Stimulated activated naive CD4-positive, alpha-beta T cell (primary cell): ENCODE measurements at regions not wholly inside any gene's neighbourhood (a gene's known extent, or its start where the extent isn't known, plus 50 kb on each side); places are given as distances from the start of the nearest gene placed in this dataset.
A peak's percentile ranks its signal among the peaks of the same experiment; 100 is the strongest.

ENCODE experiments used
- DNase-seq, 6 experiments: peaks; one replicate each; lab custom pipeline; 2025; lab: John Stamatoyannopoulos, UW

DNA sequence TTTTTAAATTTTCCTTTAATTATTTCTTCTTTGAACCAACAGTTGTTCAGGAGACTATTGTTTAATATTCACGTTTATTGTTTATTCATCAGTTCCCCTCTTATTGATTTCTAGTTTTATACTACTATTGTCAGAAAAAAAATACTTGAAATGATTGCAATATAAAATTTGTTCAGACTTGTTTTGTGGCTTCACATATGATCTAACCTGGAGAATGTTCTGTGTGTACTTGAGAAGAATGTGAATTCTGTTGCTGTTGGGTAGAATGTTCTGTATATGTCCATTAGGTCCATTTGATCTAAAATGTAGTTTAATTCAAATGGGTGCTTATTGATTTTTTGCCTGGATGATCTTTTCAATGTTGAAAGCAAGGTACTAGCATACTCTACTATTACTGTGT is 408.7 kb upstream of the RIOK2 start:
- DNase-seq, result no peak

DNA sequence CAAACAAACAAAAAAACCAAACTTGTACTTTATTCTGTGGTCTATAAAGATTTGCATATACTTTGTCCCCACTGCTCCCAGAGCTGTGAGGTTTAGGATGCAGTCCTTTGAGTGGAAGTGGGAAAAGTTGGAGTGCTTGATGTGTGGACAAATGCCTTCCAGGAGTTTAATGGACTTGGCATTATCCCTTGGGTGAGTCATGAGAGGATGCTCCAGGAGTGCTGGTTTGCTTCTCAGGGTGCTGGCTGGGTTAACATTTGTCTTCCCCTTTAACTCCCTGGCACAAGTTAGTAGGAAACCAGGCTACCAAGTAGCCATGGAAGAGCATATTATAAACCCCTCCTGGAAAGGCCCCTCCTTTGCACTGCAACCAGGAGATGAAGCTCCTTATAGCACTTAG is 417.4 kb upstream of the RIOK2 start:
- no peak for DNase-seq

DNA sequence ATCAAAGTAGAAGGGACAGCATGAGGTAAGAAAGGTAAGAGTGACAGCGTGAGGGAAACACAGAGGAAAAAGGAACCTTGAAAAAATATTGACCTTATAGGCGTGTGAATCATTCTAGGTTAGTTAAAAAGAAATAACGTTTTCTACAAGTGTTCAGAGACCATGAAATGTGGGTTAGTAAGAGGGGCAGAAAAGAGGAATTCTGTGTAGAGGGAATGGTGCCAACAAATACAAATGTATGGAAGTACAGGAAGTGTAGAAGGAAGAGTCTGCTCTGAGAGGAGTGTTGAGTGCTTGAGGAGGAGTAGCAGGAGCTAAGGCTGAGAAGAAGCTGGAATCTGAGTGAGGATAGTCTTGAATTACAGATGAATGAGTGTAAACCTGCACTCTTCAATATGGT is 418.6 kb upstream of the RIOK2 start:
- no peak for DNase-seq

DNA sequence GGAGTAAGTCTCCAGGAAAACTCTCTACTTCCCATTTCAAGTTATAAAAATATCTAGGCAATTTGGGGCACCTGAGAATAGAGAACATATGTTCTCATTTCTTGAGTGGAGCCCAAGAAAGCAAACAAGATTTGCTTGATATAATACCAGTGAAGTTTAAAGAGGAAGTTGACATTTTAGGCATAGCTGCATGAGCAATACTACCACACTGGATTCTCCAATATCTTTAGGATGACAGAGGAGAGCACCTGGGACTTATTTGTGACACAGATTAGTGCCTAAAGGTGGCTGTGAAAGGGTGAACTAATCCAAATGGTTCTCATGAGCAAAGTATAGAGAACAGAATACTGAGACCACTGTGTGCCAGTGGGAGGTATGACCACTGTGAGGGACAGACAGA is 423.5 kb upstream of the RIOK2 start:
- DNase-seq, result no peak

DNA sequence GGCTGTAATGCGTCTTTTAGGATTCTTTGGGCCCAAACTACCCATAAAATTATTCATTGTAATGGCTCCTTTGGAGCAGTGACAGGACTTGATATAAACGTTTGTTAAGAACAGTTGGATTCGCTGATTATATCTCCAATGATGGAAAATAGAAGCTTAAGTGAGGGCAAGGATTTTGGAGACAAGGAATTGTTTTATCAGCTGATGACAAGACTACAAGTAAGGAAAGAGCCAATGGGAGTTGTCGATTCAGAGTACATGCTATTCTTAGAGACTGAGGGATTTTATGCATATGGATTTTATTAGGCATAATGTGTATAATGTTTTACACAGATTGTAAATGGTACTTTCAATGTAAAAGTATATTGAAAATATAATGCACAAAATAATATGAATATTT is 425.5 kb upstream of the RIOK2 start:
- DNase-seq, result no peak

DNA sequence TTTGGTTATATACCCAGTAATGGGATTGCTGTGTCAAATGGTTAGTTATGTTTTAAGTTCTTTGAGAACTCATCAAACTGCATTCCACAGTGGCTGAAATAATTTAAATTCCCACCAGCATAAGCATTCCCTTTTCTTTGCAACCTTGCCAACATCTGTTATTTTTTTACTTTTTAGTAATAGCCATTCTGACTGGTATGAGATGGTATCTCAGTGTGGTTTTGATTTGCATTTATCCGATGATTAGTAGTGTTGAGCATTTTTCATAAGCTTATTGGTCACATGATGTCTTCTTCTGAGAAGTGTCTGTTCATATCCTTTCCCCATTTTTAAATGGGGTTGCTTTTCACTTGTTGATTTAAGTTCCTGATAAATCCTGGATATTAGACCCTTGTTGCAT is 435.7 kb upstream of the RIOK2 start:
- DNase-seq, result no peak

DNA sequence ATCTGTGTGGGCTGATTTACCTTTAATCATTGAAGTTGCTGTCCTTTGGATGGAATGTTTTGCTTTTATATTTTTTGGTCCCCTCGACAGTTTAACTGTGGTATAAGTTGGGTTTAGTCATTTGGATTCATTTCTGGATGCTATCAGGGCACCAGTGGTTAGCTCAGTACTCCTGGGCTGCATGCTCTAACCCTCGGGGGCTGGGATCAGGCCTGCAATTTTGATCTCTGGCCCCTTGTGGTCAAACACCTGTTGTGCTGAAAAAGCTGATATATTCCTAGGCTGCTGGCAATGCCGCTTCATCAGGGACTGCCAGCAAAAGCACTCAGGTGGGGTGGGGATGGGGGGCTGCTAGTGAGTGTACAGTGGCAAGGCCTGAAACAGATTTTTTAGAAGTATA is 440.4 kb upstream of the RIOK2 start:
- DNase-seq, result no peak

DNA sequence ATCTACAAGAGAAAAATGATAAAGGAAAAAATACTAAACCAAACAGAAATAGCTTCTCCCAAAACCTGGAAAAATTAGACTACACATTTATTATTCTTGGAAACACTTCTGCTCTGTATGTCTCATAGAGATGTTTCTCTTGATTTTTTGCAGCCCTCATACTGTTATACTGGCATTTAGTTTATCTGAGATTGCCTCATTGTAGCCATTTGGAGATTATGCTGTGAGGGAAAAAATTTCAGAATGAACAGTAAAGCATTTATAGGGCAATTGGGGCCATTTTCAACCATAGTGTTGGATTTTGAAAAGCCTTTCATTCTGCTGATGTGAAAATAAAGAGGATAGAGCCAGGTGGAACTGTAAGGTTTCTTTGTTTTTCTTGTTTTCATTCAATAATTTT is 441.8 kb upstream of the RIOK2 start:
- no peak for DNase-seq

DNA sequence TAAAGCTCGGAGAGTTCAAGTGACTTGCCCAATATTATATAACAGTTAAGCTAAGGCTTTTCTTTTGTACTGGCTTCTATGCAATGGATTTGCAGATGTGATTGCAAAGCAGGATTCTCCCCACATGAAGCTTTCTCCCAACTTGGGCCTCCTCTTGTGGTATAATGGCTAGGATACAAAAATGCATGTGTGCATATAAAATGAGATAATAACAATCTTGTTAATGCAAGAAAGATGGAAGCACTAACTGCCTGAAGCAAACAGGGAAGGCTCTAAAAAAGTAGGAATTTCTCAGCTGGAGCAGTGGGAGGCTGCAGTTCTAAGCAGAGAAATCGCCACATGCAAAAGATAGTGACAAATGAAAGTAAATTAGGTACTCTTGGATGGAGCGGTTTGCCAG is 444.2 kb upstream of the RIOK2 start:
- DNase-seq, result no peak

DNA sequence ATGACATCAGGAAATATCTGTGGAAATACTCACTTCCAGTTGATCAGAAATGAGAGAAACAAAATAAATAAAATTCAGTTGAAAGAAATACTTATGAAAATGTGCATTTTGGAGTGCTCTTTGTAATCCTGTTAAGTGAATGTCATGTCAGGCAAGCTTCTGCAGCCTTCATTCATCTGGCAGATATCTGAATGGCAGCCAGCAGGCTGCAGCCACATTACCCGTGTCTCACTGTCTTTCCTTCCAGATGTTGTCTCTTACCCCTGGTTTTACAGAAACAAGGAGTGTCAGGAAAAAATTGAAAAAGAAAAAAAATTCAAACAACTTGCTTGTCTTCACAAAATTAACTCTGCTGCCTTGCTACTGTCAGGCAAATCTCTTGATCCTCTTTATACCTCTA is 445.0 kb upstream of the RIOK2 start:
- DNase-seq, result no peak

DNA sequence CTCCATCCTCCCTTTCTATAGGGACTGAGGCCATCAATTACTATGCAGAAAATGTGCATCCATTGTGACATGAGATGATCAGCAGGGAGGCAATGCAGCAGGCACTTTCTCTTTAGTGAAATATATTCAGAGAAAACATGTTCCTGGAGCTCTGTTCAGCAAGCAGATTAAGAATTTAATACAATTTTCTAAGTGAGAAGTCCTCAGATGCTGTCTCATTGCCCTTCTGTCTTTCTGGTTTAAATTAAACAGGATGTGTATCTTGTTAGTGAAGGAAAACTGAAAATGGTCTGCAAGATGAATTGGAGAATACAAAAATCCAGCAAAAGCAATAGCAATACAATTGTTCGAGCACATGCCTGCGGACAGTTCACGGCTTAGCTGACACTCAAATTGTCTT is 445.8 kb upstream of the RIOK2 start:
- no peak for DNase-seq

DNA sequence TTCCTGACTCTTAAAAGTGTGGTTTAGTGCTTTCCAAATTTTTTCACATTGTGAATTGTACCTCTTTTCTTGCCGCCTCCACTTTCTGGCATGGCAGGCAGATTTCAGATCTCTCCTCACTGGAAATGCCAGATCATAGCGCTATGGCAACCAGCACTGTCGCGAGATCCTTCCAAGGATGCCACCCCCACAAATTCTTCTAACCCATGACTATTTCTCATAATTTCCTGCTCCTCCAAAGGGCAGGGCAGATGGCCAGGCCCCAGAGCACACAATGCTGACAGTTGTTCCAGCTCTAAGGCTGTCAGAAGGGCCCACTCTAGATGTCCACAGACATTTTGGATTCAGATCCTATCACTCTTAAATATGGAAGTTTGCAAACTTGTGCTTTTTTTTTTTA is 446.2 kb upstream of the RIOK2 start:
- DNase-seq, result no peak

DNA sequence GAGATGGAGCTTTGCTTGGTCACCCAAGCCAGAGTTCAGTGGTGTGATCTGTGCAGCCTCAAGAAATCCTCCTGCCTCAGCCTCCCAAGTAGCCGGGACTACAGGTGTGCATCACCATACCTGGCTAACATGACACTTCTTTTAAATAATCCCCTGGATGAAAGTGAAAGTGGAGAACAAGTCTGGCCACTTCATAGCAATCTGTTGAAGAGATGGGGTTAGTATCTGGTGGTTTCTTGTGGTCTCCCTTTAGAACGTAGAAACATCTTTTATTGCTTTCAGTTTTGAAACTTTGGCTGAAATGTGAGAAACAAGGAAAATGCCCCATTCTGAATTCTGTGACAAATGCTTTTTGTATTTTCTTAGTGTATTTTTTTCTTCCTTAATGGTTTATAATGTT is 452.5 kb upstream of the RIOK2 start:
- DNase-seq, result peak in 3 of 6 experiments; percentile 12 to 34 (median 19)

DNA sequence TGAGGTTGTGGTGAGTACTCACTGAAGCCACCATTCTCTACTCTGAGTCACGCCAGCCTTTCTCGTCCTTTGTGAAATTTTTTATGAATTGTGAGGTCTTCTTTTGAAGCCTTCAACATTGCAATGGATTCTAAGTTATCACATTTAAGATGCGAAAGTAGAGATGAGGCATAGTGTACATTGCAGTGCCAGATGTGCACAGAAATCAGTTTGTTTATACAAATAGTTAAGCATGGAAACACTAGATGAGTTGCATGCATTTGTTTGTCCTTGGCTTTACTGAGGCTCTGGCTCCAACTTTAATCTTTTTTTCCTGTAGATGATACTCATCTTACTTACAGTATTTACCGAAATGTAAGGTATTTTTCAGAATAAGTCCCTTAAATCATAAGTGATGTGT is 453.7 kb upstream of the RIOK2 start:
- no peak for DNase-seq

DNA sequence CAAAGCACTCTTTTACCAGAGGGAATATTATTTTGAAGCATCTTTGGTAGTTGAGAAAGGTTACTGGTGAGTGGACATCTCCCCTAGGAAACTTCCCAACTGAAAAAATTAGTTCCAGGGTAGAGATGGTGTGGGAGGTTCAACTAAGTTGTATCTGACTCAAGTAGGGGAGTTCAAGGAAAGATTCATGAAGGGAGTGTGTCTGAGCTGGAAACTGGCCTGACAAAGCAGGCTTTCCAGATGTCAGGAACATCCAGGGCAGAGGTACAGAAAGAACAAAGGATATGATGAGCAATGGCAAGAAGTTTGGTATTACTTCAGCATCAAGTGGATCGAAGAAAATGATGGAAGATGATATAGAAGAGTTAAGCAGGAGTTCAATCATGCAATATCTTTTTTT is 458.0 kb upstream of the RIOK2 start:
- no peak for DNase-seq

DNA sequence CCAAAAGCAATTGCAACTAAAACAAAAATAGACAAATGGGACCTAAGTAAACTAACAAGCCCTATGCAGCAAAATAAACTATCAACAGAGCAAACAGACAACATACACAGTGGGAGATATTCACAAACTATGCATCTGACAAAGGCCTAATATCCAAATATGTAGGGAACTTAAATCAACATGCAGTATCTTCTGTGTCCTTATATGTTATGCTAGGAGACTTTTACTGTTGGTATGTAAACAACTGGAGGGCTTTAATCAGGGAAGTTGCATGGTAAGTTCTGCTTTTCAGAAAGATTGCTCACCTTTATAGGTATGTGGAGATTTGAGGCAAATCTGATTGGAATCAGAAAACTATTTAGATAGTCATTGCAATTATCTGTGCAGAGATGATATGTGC is 461.2 kb upstream of the RIOK2 start:
- DNase-seq, result no peak

DNA sequence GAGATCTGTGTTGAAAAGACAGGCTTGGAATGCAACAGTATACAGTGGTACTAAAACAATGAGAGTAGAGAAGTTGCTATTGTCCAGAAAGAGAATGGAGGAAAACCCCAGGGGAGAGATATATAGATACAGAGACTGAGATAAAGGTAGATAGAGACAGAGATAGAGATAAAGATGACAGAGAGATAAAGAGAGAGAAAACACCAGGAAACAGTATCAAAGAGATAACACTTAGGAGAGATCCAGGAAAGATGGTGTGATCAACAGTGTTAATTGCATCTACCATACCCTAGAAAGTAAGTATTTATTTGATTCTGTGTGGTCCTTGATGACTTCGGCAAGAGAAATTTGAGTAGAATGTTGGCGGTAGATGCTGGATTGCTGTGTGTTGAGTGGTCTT is 461.8 kb upstream of the RIOK2 start:
- DNase-seq, result no peak

DNA sequence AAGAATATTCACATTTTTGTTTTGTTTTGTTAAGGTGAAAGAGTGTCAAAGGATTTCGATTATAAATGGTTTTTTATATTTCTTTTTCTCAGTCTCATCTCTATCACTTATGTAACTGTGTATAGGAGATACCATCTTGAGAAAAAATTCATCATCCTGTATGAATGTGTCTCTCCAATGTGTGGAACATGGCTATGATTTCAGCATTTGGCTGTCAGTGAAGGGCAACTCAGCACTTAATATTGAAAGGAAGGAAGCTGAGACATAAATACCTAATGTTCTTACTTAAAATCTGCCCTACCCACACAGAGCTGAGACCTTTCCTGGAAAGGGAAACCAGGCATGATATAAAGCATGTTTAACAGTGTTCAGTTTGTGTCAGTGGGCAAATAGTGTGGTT is 474.2 kb upstream of the RIOK2 start:
- DNase-seq, result no peak

DNA sequence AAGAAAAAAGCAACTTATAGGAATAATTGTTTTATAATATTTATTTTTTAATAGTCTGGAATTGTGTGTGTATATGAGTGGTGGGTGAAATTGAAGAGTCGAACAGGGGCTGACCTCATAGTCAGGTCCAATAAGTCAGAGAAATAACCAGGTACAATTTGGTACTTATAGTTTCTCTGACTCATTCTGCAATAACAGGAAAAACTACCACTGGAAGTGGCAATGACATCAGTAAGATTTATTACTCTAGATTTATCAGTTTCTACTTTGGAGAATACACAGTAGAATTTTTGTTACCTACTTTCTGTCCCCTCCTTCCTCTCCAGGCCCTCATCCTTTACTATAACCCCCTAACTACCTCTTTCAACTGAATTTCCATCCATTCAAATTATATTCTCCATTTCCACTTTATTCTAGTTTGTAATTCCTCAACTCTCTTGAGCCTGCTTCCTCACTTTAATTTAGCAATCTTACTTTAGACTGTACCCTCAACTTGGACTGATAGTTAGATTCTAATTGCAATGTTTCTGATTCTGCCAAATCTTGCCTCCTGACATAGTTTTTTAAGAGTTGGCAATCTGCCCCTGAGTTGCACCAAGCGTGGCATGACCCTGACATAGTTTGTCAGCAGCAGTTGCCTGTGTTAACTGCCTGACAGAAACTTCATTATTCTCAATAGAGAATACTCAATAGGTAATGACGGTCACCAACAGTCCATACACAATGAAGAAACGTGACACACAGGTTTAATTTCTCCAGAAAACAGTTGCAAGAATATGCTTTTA is 475.3 kb upstream of the RIOK2 start:
- DNase-seq, result no peak

DNA sequence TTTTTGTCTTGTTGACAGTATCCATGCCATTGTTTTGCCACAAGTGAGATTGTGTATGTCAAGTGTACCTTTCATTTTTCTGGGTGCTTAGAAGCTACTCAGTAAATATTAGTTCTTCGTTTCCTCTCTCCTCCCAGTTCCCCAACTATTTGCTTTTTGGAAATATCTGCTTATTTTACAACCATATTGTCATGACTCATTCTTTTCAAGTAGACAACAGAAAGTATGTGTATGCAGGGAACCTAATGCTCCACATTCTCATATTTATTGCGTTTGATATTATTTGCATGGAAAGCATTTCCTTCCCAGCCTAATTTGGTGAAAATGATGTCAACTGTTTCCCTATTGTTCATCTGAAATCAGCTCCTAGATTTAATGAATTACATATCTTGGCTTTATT is 483.7 kb upstream of the RIOK2 start:
- no peak for DNase-seq

DNA sequence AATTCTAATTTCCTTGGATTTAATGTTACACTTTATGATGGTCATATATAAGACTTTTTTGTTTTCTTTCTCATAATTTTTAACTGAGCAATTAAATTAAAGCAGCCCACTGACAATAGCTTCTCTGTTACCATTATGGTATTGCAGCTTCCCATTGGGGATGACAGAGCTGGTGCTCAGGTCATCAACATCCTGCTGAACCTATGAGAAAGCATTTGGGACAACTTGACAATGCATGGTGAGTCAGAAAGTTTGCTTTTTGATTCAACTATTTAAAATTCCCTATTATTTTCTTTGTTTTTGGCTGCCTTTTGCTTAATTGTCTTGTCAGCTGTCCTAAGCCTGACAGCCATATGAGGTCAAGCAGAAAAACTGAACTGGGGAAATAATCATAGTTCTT is 487.4 kb upstream of the RIOK2 start:
- no peak for DNase-seq

DNA sequence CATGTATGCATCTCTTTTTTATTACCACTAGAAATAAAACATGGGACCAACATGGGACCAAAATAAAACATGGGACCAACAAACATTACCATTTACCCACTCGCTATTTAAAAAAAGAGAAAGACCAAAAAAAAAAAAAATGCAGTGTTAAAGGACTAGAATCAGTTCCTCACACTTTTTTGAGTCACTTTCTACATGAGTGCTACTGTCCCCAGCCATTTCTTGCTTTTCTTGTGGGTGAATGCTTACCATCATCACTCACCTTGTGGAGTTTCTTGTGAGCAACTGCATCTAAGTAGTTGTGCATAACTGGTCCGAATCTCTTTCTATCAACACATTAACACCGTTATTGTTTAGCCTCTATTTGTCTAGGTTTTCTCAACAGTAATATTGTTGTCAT is 493.6 kb upstream of the RIOK2 start:
- DNase-seq, result no peak

DNA sequence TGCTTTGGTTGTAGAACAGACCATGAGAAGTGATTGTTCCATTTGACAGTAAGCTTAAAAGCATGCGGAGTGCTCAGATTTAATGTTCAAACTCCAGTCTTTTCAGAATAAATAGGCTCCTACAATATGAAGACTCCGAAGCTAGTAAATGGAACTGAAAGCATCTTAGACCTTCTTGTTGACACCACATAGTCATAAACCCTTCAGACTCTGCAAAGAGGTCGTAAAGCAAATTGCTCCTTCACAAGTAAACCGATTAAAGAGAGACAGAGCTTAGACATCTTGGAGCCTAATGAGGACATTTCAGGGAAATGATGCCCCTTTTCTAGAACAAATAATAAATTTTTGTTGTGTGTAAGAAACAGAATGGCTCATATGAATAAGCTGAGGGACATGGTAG is 511.0 kb upstream of the RIOK2 start:
- DNase-seq, result no peak

DNA sequence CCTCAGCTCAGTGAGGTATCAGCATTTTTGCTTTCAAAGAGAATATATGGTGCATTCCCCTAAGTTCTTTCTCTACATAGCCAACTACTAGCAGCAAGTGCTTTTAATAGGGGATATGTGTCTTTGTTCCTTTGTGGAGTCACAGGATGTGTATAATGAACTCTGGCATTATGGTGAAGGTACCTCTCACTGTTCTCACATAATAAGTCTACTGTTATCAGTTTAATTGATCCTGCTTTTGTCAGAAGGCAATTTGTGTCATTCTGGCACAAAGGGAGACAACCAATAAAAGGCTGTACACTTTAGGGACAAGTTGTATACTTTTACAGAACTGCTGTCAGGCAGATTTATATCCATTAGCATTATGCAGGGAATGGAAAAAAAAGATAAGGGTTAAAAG is 531.4 kb upstream of the RIOK2 start:
- DNase-seq, result no peak

DNA sequence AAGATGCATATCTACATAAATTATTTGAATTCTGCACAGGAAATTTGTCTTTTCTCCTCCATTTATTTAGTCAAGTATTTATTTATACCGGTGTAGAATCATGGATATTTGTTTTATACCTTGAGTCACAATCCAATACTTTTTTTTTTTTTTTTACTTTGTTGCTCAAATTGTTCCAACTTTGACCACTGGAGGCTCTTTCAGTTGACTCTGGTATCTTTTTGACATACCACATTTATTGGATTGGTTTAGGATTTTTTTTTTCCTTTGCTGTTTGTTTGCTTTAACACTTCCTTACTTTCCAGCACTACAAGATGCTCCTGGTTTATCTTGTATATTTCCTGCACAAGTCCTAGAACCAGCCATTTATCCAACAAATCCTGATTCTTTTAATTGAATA is 543.1 kb upstream of the RIOK2 start:
- no peak for DNase-seq
